ENCODE measurements at regions not wholly inside any gene's neighbourhood (a gene's known extent, or its start where the extent isn't known, plus 50 kb on each side); places are given as distances from the start of the nearest gene placed in this dataset.

GRCh38 chr3:117348884-117349283 is 639.3 kb downstream of the TUSC7 start:
- intact Hi-C loops (cut with DNase I) = no loop called here
- Histone ChIP-seq H3K27ac (no peak overlapping the region), H3K27me3 (ENCODE audit: low read depth) (no peaks in the 10 kb centered on the region), H3K4me1 (no peaks in the 10 kb centered on the region), H3K4me3 (no peak overlapping the region), H3K9me3 (no peaks in the 10 kb centered on the region), H3K36me3 (no peaks in the 10 kb centered on the region)
- TF ChIP-seq CTCF (IDR thresholded peaks at IDR 0.05) = no peak
- ATAC-seq (no peak), DNase-seq (no peak)

GRCh38 chr3:117349566-117349965 is 640.0 kb downstream of the TUSC7 start:
- H3K4me3 ChIP-seq = no peak overlapping the region
- DNase-seq = no peak
- no peak overlapping the region for H3K27ac ChIP-seq
- H3K4me1 ChIP-seq = no peaks in the 10 kb centered on the region
- intact Hi-C loops (cut with DNase I) = no loop called here
- ATAC-seq = no peak
- no peak for TF ChIP-seq CTCF (IDR thresholded peaks at IDR 0.05)
- no peaks in the 10 kb centered on the region for H3K9me3 ChIP-seq
- no peaks in the 10 kb centered on the region for H3K27me3 ChIP-seq (ENCODE audit: low read depth)
- no peaks in the 10 kb centered on the region for H3K36me3 ChIP-seq

GRCh38 chr3:117350371-117350770 is 640.8 kb downstream of the TUSC7 start:
- Histone ChIP-seq H3K36me3 (no peaks in the 10 kb centered on the region), H3K27ac (no peak overlapping the region), H3K27me3 (ENCODE audit: low read depth) (no peaks in the 10 kb centered on the region), H3K9me3 (no peaks in the 10 kb centered on the region), H3K4me1 (no peaks in the 10 kb centered on the region), H3K4me3 (no peak overlapping the region)
- TF ChIP-seq CTCF (IDR thresholded peaks at IDR 0.05) = no peak
- intact Hi-C loops (cut with DNase I) = no loop called here
- DNase-seq = no peak
- no peak for ATAC-seq

- Histone ChIP-seq H3K27me3 (ENCODE audit: low read depth) (no peaks in the 10 kb centered on the region), H3K36me3 (no peaks in the 10 kb centered on the region), H3K27ac (no peak overlapping the region), H3K9me3 (no peaks in the 10 kb centered on the region), H3K4me3 (no peak overlapping the region), H3K4me1 (no peaks in the 10 kb centered on the region)
- intact Hi-C loops (cut with DNase I) = no loop called here
- peak in 1 of 2 donors; percentile 53 for ATAC-seq
- no peak for DNase-seq
- TF ChIP-seq CTCF (IDR thresholded peaks at IDR 0.05) = no peak
Measured at GRCh38 chr3:117355566-117355965, 646.0 kb downstream of the TUSC7 start.

GRCh38 chr3:117356091-117356705 is 646.6 kb downstream of the TUSC7 start:
- intact Hi-C loops (cut with DNase I) = no loop called here
- no peaks in the 10 kb centered on the region for H3K27me3 ChIP-seq (ENCODE audit: low read depth)
- H3K4me1 ChIP-seq = no peaks in the 10 kb centered on the region
- no peak for TF ChIP-seq CTCF (IDR thresholded peaks at IDR 0.05)
- no peak for DNase-seq
- H3K4me3 ChIP-seq = no peak overlapping the region
- no peaks in the 10 kb centered on the region for H3K36me3 ChIP-seq
- H3K9me3 ChIP-seq = no peaks in the 10 kb centered on the region
- ATAC-seq = no peak
- no peak overlapping the region for H3K27ac ChIP-seq

All from lower lobe of right lung (tissue), 2 donors.